ENCODE measurements at regions not wholly inside any gene's neighbourhood (a gene's known extent, or its start where the extent isn't known, plus 50 kb on each side); places are given as distances from the start of the nearest gene placed in this dataset.

- peak; percentile 3 for DNase-seq (ENCODE audit: low spot score)
Observed at GRCh38 chr3:104564045-104564643, 802.6 kb upstream of the ALCAM start.

- no peak for DNase-seq (ENCODE audit: low spot score)
Observed at GRCh38 chr3:104566054-104566453, 800.7 kb upstream of the ALCAM start.

- DNase-seq (ENCODE audit: low spot score) = no peak
Observed at GRCh38 chr3:104575634-104576033, 791.1 kb upstream of the ALCAM start.

GRCh38 chr3:104578558-104578957 is 788.2 kb upstream of the ALCAM start:
- DNase-seq (ENCODE audit: low spot score) = no peak

- DNase-seq (ENCODE audit: low spot score) = no peak
Observed at GRCh38 chr3:104582092-104582491, 784.6 kb upstream of the ALCAM start.

- DNase-seq (ENCODE audit: low spot score) = no peak
Observed at GRCh38 chr3:104584682-104585081, 782.0 kb upstream of the ALCAM start.

- DNase-seq (ENCODE audit: low spot score) = no peak
Observed at GRCh38 chr3:104586344-104586743, 780.4 kb upstream of the ALCAM start.

GRCh38 chr3:104588442-104588841 is 778.3 kb upstream of the ALCAM start:
- no peak for DNase-seq (ENCODE audit: low spot score)

- no peak for DNase-seq (ENCODE audit: low spot score)
Observed at GRCh38 chr3:104591776-104592175, 774.9 kb upstream of the ALCAM start.

- no peak for DNase-seq (ENCODE audit: low spot score)
Observed at GRCh38 chr3:104594491-104594890, 772.2 kb upstream of the ALCAM start.

- no peak for DNase-seq (ENCODE audit: low spot score)
Observed at GRCh38 chr3:104596054-104596453, 770.7 kb upstream of the ALCAM start.

GRCh38 chr3:104596551-104596950 is 770.2 kb upstream of the ALCAM start:
- DNase-seq (ENCODE audit: low spot score) = peak; percentile 23

- DNase-seq (ENCODE audit: low spot score) = no peak
Observed at GRCh38 chr3:104598848-104599511, 767.7 kb upstream of the ALCAM start.

- peak; percentile 25 for DNase-seq (ENCODE audit: low spot score)
Observed at GRCh38 chr3:104604326-104605010, 762.2 kb upstream of the ALCAM start.

- no peak for DNase-seq (ENCODE audit: low spot score)
Observed at GRCh38 chr3:104606812-104607211, 759.9 kb upstream of the ALCAM start.

- DNase-seq (ENCODE audit: low spot score) = no peak
Observed at GRCh38 chr3:104610730-104611652, 755.7 kb upstream of the ALCAM start.

- no peak for DNase-seq (ENCODE audit: low spot score)
Observed at GRCh38 chr3:104612218-104612617, 754.5 kb upstream of the ALCAM start.

GRCh38 chr3:104614564-104614963 is 752.1 kb upstream of the ALCAM start:
- no peak for DNase-seq (ENCODE audit: low spot score)

GRCh38 chr3:104628185-104628789 is 738.4 kb upstream of the ALCAM start:
- peak; percentile 31 for DNase-seq (ENCODE audit: low spot score)

- peak; percentile 20 for DNase-seq (ENCODE audit: low spot score)
Observed at GRCh38 chr3:104629038-104629437, 737.7 kb upstream of the ALCAM start.

- no peak for DNase-seq (ENCODE audit: low spot score)
Observed at GRCh38 chr3:104631254-104631653, 735.5 kb upstream of the ALCAM start.

- DNase-seq (ENCODE audit: low spot score) = no peak
Observed at GRCh38 chr3:104632521-104632920, 734.2 kb upstream of the ALCAM start.

Data from AG08396 (cell line).